ENCODE measurements at regions not wholly inside any gene's neighbourhood (a gene's known extent, or its start where the extent isn't known, plus 50 kb on each side); places are given as distances from the start of the nearest gene placed in this dataset.

DNA sequence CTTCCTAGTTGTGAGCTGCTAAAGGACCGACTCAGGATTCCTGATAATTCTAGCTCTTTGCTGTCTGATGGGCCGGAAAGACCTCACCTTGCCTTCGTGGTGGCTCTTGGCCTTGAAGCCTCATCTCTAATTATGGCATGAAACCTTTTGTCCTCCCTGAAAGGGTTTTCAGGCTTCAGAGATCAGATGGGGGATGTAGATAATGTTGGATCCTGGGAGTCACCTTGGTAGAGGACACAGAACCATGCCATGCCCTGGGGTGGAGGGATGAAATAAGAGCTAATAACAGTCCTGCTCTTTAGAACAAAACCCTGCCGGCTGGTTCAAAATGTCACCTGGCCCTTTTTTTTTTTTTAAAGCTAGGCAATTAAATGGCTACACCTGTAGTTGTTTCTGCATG is 50.8 kb upstream of the SYN2 start:
- TF ChIP-seq POLR2AphosphoS5 (IDR thresholded peaks at IDR 0.05) (no peak), POLR2A (IDR thresholded peaks at IDR 0.05) (no peak), EP300 (IDR thresholded peaks at IDR 0.05) (no peak)
- TF ChIP-seq, protein P1, sequence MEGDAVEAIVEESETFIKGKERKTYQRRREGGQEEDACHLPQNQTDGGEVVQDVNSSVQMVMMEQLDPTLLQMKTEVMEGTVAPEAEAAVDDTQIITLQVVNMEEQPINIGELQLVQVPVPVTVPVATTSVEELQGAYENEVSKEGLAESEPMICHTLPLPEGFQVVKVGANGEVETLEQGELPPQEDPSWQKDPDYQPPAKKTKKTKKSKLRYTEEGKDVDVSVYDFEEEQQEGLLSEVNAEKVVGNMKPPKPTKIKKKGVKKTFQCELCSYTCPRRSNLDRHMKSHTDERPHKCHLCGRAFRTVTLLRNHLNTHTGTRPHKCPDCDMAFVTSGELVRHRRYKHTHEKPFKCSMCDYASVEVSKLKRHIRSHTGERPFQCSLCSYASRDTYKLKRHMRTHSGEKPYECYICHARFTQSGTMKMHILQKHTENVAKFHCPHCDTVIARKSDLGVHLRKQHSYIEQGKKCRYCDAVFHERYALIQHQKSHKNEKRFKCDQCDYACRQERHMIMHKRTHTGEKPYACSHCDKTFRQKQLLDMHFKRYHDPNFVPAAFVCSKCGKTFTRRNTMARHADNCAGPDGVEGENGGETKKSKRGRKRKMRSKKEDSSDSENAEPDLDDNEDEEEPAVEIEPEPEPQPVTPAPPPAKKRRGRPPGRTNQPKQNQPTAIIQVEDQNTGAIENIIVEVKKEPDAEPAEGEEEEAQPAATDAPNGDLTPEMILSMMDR (IDR thresholded peaks at IDR 0.05), result no peak
- no peaks in the 10 kb centered on the region for H3K36me3 ChIP-seq
- H3K27me3 ChIP-seq, result peaks cover 0 to 19% (median 0%) of the 10 kb centered on the region in 3 donors
- intact Hi-C loops (cut with DNase I; ENCODE audit: low total_unique reads), result no loop called here
- H3K9me3 ChIP-seq, result no peaks in the 10 kb centered on the region
- DNase-seq, result no peak
- peaks cover 0 to 8% (median 0%) of the 10 kb centered on the region in 4 donors for H3K4me1 ChIP-seq
- no peak overlapping the region for H3K4me3 ChIP-seq
- no peak overlapping the region for H3K27ac ChIP-seq
- 69 to 89% (median 79%) methylated on average over 4 of the region's 4 CpGs for WGBS, 5 donors

DNA sequence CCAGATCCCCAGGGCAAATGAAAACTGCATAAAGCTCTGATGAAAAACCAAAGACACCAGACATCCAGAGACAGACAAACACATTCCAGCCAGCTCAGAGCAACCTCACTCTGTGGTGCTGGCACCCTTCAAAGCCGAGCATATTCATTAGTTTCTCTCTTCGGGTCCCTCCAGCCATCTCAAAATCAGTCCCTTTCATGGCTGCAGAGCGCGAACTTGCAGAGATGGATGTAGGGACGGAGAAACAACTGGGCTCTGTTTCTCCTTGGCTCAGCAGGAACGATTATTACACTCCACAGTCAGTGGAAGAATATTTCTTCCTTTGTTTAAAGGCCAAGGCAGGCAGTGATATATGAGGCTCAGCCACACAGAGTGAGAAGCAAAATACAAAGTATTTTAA is 50.4 kb upstream of the SYN2 start:
- Histone ChIP-seq H3K27me3 (peaks cover 0 to 17% (median 0%) of the 10 kb centered on the region in 3 donors), H3K4me3 (no peak overlapping the region), H3K9me3 (no peaks in the 10 kb centered on the region), H3K36me3 (no peaks in the 10 kb centered on the region), H3K4me1 (peaks cover 0 to 8% (median 0%) of the 10 kb centered on the region in 4 donors), H3K27ac (no peak overlapping the region)
- WGBS, 5 donors, result 67 to 76% (median 68%) methylated on average over 6 of the region's 6 CpGs
- DNase-seq, result peak in 1 of 2 donors; percentile 20
- intact Hi-C loops (cut with DNase I; ENCODE audit: low total_unique reads), result no loop called here
- TF ChIP-seq POLR2A (IDR thresholded peaks at IDR 0.05), result no peak
- TF ChIP-seq, protein P1 (IDR thresholded peaks at IDR 0.05), result no peak
- TF ChIP-seq EP300 (IDR thresholded peaks at IDR 0.05), result no peak
- TF ChIP-seq POLR2AphosphoS5 (IDR thresholded peaks at IDR 0.05), result no peak

DNA sequence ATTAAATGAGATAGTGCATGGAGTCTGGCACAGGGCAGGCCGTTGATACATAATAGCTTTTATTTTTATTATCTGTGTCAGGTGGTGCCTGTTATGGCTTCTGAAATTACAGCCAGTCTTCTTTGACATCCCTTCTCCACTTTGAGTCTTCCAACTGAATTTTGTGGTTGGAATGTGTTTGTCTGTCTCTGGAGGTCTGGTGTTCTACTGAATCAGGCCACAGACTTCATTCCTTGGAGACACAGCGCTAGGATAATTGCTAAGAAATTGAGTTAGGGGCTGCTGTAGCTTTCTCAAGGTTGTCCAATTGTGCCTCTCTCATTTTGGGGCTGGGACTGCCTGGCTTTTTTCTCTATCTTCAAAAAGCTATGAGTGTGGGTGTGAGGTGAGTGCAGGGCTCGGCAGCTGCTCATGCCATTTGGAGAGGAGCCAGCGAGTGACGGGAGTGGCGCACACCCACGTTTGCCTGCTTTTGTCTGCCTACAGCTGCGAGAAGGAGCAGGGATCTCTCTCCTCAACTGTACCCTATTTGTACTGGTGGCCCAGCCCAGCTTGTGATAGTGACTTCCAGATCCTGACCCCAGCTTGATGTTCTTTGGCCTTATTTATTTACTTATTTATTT is 49.8 kb upstream of the SYN2 start:
- no peak for TF ChIP-seq EP300 (IDR thresholded peaks at IDR 0.05)
- no peak for TF ChIP-seq POLR2A (IDR thresholded peaks at IDR 0.05)
- TF ChIP-seq POLR2AphosphoS5 (IDR thresholded peaks at IDR 0.05), result no peak
- TF ChIP-seq, protein P1 (IDR thresholded peaks at IDR 0.05), result no peak
- WGBS, 5 donors, result 34 to 45% (median 40%) methylated on average over 8 of the region's 8 CpGs
- Histone ChIP-seq H3K4me1 (peaks cover 0 to 8% (median 0%) of the 10 kb centered on the region in 4 donors), H3K9me3 (peaks cover 0 to 4% (median 0%) of the 10 kb centered on the region in 4 donors), H3K27me3 (peaks cover 0 to 13% (median 0%) of the 10 kb centered on the region in 3 donors), H3K36me3 (no peaks in the 10 kb centered on the region), H3K4me3 (no peak overlapping the region), H3K27ac (no peak overlapping the region)
- intact Hi-C loops (cut with DNase I; ENCODE audit: low total_unique reads), result no loop called here
- peak; percentile 66 to 82 for DNase-seq

Small RNA genes in the stretch of these regions (small RNA-seq; reads per million reads assigned to genes)
- 0 to 0.15 (median 0) reads per million in 4 donors for gene RN7SL147P
